Stimulated activated CD4-positive, alpha-beta T cell treated with anti-CD3 and anti-CD28 coated beads, Interleukin-2, amount 100 ng/mL, for 4 hours (primary cell): ENCODE measurements at regions not wholly inside any gene's neighbourhood (a gene's known extent, or its start where the extent isn't known, plus 50 kb on each side); places are given as distances from the start of the nearest gene placed in this dataset.

Source experiments
- DNase-seq: peaks from one replicate; pipeline ENCODE4 v3.0.0-alpha.2; 2020; ENCODE audit warnings: low read depth

GRCh38 chr11:32317643-32318042 is 117.7 kb downstream of the WT1 start:
- DNase-seq, result no peak

- DNase-seq, result no peak
Observed at GRCh38 chr11:32318071-32319055, 117.0 kb downstream of the WT1 start.

GRCh38 chr11:32323814-32324130 is 111.6 kb downstream of the WT1 start:
- DNase-seq, result no peak

GRCh38 chr11:32325187-32325586 is 110.2 kb downstream of the WT1 start:
- no peak for DNase-seq

GRCh38 chr11:32325725-32326124 is 109.6 kb downstream of the WT1 start:
- DNase-seq, result no peak

GRCh38 chr11:32326522-32326921 is 108.8 kb downstream of the WT1 start:
- DNase-seq, result no peak

GRCh38 chr11:32328392-32328791 is 106.9 kb downstream of the WT1 start:
- no peak for DNase-seq

GRCh38 chr11:32331098-32331497 is 104.2 kb downstream of the WT1 start:
- no peak for DNase-seq

- DNase-seq, result no peak
Observed at GRCh38 chr11:32331792-32332191, 103.5 kb downstream of the WT1 start.

GRCh38 chr11:32332990-32333319 is 102.4 kb downstream of the WT1 start:
- DNase-seq, result no peak

GRCh38 chr11:32333320-32333991 is 101.9 kb downstream of the WT1 start:
- peak; percentile 9 for DNase-seq

- DNase-seq, result no peak
Observed at GRCh38 chr11:32334822-32335221, 100.5 kb downstream of the WT1 start.
